DND-41 (cell line): ENCODE measurements at regions not wholly inside any gene's neighbourhood (a gene's known extent, or its start where the extent isn't known, plus 50 kb on each side); places are given as distances from the start of the nearest gene placed in this dataset.

Source experiments
- ATAC-seq: fragments of 200-7000 bp; cut with Tn5 transposase; 3 replicates; pipeline ENCODE4 v1.9.1; 2021; ENCODE audit warnings: low read depth; ENCODE audit not compliant: insufficient read depth
- DNase-seq: peaks from one replicate; pipeline ENCODE4 v3.0.0-alpha.2; 2020
- H2AFZ ChIP-seq: 2 replicates; pipeline ENCODE4 v1.6.0; 2012; ENCODE audit warnings: low read depth, low read length
- H3K27ac ChIP-seq: 2 replicates; pipeline ENCODE4 v1.5.1; 2012; ENCODE audit warnings: low read length, inconsistent platforms
- H3K27me3 ChIP-seq: fragments of 200-600 bp; sonication (generic); 2 replicates; pipeline ENCODE4 v1.6.0; 2012; ENCODE audit warnings: low read length, mild to moderate bottlenecking, inconsistent platforms; ENCODE audit not compliant: insufficient read depth, poor library complexity
- H3K36me3 ChIP-seq: 2 replicates; pipeline ENCODE4 v1.5.1; 2012; ENCODE audit warnings: low read length, inconsistent platforms; ENCODE audit not compliant: insufficient read depth
- H3K4me1 ChIP-seq: 2 replicates; pipeline ENCODE4 v1.5.1; 2012; ENCODE audit warnings: mild to moderate bottlenecking, low read length; ENCODE audit not compliant: insufficient read depth
- H3K4me2 ChIP-seq: 2 replicates; pipeline ENCODE4 v1.6.0; 2012; ENCODE audit warnings: mild to moderate bottlenecking, moderate library complexity, low read length, inconsistent platforms; ENCODE audit not compliant: insufficient read depth
- H3K4me3 ChIP-seq, 2 experiments: fragments of 200-600 bp in 1 of 2; shearing (Covaris generic) in 1 of 2; 2 replicates each; pipeline ENCODE4 v1.5.1; 2012 to 2016; ENCODE audit warnings: inconsistent platforms in 2 of 2, low read length in 2 of 2, mild to moderate bottlenecking in 2 of 2, low read depth in 1 of 2, moderate library complexity in 1 of 2
- H3K79me2 ChIP-seq: 2 replicates; pipeline ENCODE4 v1.6.0; 2012; ENCODE audit warnings: low read length, inconsistent platforms; ENCODE audit not compliant: insufficient read depth
- H3K9ac ChIP-seq: 2 replicates; pipeline ENCODE4 v1.6.0; 2012; ENCODE audit warnings: low read depth, mild to moderate bottlenecking, inconsistent platforms, low read length, moderate library complexity
- H3K9me3 ChIP-seq: 2 replicates; pipeline ENCODE4 v1.5.1; 2012; ENCODE audit warnings: low read length, moderate library complexity, mild to moderate bottlenecking, inconsistent platforms; ENCODE audit not compliant: insufficient read depth, severe bottlenecking
- H4K20me1 ChIP-seq: 2 replicates; pipeline ENCODE4 v1.6.0; 2012; ENCODE audit warnings: low read length; ENCODE audit not compliant: insufficient read depth
- CTCF ChIP-seq: IDR thresholded peaks from 2 replicates; pipeline ENCODE4 v1.5.1; 2012; ENCODE audit warnings: borderline replicate concordance, low read length, moderate library complexity, mild to moderate bottlenecking; ENCODE audit not compliant: poor library complexity, severe bottlenecking; ENCODE audit errors: extremely low read depth
- EZH2 ChIP-seq: IDR thresholded peaks from 3 replicates; pipeline ENCODE4 v1.6.1; 2012; ENCODE audit warnings: borderline replicate concordance, low read depth, mild to moderate bottlenecking, moderate library complexity, low read length, inconsistent platforms; ENCODE audit not compliant: severe bottlenecking

GRCh38 chr6:84579404-84579803, 185.0 kb downstream of the TBX18 start:
- Histone ChIP-seq H3K36me3 (no peaks in the 10 kb centered on the region), H3K79me2 (no peaks in the 10 kb centered on the region), H3K4me1 (peaks cover 65% of the 10 kb centered on the region), H2AFZ (no peak overlapping the region), H3K4me3 (no peak overlapping the region), H3K4me2 (no peak overlapping the region), H3K9ac (no peak overlapping the region), H3K27me3 (no peaks in the 10 kb centered on the region), H4K20me1 (no peaks in the 10 kb centered on the region), H3K9me3 (peaks cover 11% of the 10 kb centered on the region), H3K27ac (no peak overlapping the region)
- DNase-seq = no peak
- no peak for ATAC-seq
- no peak for TF ChIP-seq EZH2
- no peak for TF ChIP-seq CTCF

- no peaks in the 10 kb centered on the region for H3K79me2 ChIP-seq
- TF ChIP-seq EZH2 (no peak), CTCF (no peak)
- no peak for ATAC-seq
- H3K4me2 ChIP-seq = no peak overlapping the region
- DNase-seq = no peak
- no peak overlapping the region for H3K4me3 ChIP-seq
- H3K9me3 ChIP-seq = peaks cover 11% of the 10 kb centered on the region
- H3K27me3 ChIP-seq = no peaks in the 10 kb centered on the region
- H2AFZ ChIP-seq = no peak overlapping the region
- peaks cover 39% of the 10 kb centered on the region for H3K4me1 ChIP-seq
- no peaks in the 10 kb centered on the region for H4K20me1 ChIP-seq
- peak overlapping the region; percentile 81 for H3K27ac ChIP-seq
- H3K36me3 ChIP-seq = no peaks in the 10 kb centered on the region
- no peak overlapping the region for H3K9ac ChIP-seq
These were observed 188.4 kb downstream of the TBX18 start for GRCh38 chr6:84576029-84576428.

GRCh38 chr6:84575264-84575663, 189.1 kb downstream of the TBX18 start:
- Histone ChIP-seq H3K79me2 (no peaks in the 10 kb centered on the region), H2AFZ (no peak overlapping the region), H3K27me3 (no peaks in the 10 kb centered on the region), H3K27ac (peak overlapping the region; percentile 81), H4K20me1 (no peaks in the 10 kb centered on the region), H3K9ac (peak overlapping the region; percentile 12; the same call in 1 of the 2 replicates), H3K4me2 (peak overlapping the region; percentile 18; the same call in 1 of the 2 replicates), H3K4me1 (peaks cover 32% of the 10 kb centered on the region), H3K36me3 (no peaks in the 10 kb centered on the region), H3K4me3 (no peak overlapping the region), H3K9me3 (peaks cover 11% of the 10 kb centered on the region)
- ATAC-seq = peak; percentile 93
- DNase-seq = peak; percentile 45
- TF ChIP-seq CTCF = no peak
- TF ChIP-seq EZH2 = no peak

GRCh38 chr6:84569882-84570281, 194.5 kb downstream of the TBX18 start:
- H4K20me1 ChIP-seq = no peaks in the 10 kb centered on the region
- no peak for TF ChIP-seq CTCF
- TF ChIP-seq EZH2 = no peak
- H3K36me3 ChIP-seq = no peaks in the 10 kb centered on the region
- no peak overlapping the region for H3K27ac ChIP-seq
- ATAC-seq = no peak
- H2AFZ ChIP-seq = no peak overlapping the region
- H3K4me1 ChIP-seq = peaks cover 13% of the 10 kb centered on the region
- H3K9me3 ChIP-seq = no peaks in the 10 kb centered on the region
- DNase-seq = no peak
- no peak overlapping the region for H3K9ac ChIP-seq
- no peak overlapping the region for H3K4me2 ChIP-seq
- H3K27me3 ChIP-seq = no peaks in the 10 kb centered on the region
- H3K79me2 ChIP-seq = no peaks in the 10 kb centered on the region
- no peak overlapping the region for H3K4me3 ChIP-seq
